ENCODE measurements at regions not wholly inside any gene's neighbourhood (a gene's known extent, or its start where the extent isn't known, plus 50 kb on each side); places are given as distances from the start of the nearest gene placed in this dataset.

DNA sequence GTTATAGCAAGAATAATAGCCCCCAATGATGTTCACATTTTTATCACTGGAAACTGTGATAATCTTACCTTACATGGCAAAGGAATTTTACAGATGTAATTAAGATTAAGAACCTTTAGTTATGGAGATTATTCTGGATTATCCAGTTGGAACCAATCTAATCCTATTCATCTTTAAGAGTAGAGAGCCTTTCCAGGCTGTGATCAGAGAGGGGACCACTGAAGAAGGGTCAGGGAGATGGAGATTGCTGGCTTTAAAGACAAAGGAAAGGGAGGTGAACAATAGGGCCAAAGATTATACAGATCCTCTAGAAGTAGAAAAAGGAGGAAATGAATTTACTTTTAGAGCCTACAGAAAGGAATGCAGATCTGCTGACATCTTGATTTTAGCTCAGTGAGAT is 253.5 kb upstream of the GRIN3A start:
- Histone ChIP-seq H3K27me3 (ENCODE audit: control insufficient read depth, insufficient read depth, low read length) (no peaks in the 10 kb centered on the region), H3K36me3 (ENCODE audit: control insufficient read depth, insufficient read depth, low read length) (no peaks in the 10 kb centered on the region), H3K4me3 (ENCODE audit: low read depth, low read length) (no peak overlapping the region)
- FAIRE-seq (no peak), DNase-seq (ENCODE audit: low read depth) (no peak)
- no peak for TF ChIP-seq CTCF (IDR thresholded peaks at IDR 0.05; ENCODE audit: insufficient read depth, low read length, severe bottlenecking)

DNA sequence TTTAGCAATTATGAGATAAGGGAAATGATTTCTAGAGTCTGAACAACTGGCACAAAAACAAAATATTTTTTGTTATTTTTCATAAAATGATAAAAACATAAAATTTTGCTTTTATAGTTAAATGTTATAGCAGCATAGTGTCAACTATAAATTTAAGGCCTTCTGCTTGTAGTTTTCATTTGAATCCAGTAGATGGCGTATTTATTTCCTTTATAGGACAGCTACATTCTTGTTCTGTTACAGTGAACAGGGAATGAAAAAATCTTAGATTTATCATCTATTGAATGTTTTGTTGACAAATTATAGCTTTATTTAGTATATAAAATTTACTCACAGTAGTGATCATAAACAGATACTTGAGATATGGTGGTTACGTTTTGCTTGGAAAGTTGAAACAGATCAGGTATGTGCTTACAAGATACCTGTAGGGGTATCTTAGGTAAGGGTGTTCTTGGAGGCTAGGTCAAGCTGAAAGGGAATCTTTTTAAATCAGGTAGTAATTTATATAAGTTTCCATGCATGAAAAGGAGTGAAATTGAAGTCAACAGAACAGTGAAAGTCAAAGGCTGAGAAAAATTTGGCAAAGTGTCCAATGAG is 239.3 kb upstream of the GRIN3A start:
- FAIRE-seq, result no peak
- peak; percentile 39 for DNase-seq (ENCODE audit: low read depth)
- TF ChIP-seq CTCF (IDR thresholded peaks at IDR 0.05; ENCODE audit: insufficient read depth, low read length, severe bottlenecking), result peak; percentile 25
- H3K36me3 ChIP-seq (ENCODE audit: control insufficient read depth, insufficient read depth, low read length), result no peaks in the 10 kb centered on the region
- no peak overlapping the region for H3K4me3 ChIP-seq (ENCODE audit: low read depth, low read length)
- no peaks in the 10 kb centered on the region for H3K27me3 ChIP-seq (ENCODE audit: control insufficient read depth, insufficient read depth, low read length)

- no peak for TF ChIP-seq CTCF (IDR thresholded peaks at IDR 0.05; ENCODE audit: insufficient read depth, low read length, severe bottlenecking)
- FAIRE-seq (no peak), DNase-seq (ENCODE audit: low read depth) (no peak)
- no peak overlapping the region for H3K4me3 ChIP-seq (ENCODE audit: low read depth, low read length)
- no peaks in the 10 kb centered on the region for H3K36me3 ChIP-seq (ENCODE audit: control insufficient read depth, insufficient read depth, low read length)
- H3K27me3 ChIP-seq (ENCODE audit: control insufficient read depth, insufficient read depth, low read length), result no peaks in the 10 kb centered on the region
Observed at GRCh38 chr9:101970609-101971008, 232.2 kb upstream of the GRIN3A start.

GRCh38 chr9:101968392-101968791 is 229.9 kb upstream of the GRIN3A start:
- FAIRE-seq, result no peak
- Histone ChIP-seq H3K36me3 (ENCODE audit: control insufficient read depth, insufficient read depth, low read length) (no peaks in the 10 kb centered on the region), H3K4me3 (ENCODE audit: low read depth, low read length) (no peak overlapping the region), H3K27me3 (ENCODE audit: control insufficient read depth, insufficient read depth, low read length) (no peaks in the 10 kb centered on the region)
- TF ChIP-seq CTCF (IDR thresholded peaks at IDR 0.05; ENCODE audit: insufficient read depth, low read length, severe bottlenecking), result no peak
- no peak for DNase-seq (ENCODE audit: low read depth)

DNA sequence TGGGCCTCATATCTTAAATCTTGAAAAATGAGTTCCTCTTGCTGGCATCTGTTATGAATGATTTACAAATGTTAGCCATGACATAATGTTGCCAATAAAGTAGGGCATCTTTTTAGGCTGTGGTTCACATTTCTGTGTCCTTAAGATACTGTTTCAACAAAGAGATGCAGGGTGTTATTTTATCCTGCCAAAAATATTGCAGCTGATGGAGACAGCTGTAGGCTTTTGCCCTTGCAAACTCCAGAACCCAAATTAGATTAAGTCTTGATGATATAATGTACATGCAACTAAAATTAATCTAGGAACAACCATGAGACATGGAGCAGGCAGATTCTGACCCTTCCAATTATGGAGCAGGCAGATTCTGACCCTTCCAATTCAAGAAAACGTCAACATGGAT is 228.2 kb upstream of the GRIN3A start:
- Histone ChIP-seq H3K36me3 (ENCODE audit: control insufficient read depth, insufficient read depth, low read length) (no peaks in the 10 kb centered on the region), H3K4me3 (ENCODE audit: low read depth, low read length) (no peak overlapping the region)
- FAIRE-seq, result no peak

More for the DNA sequence above, 228.2 kb upstream of the GRIN3A start:
- DNase-seq (ENCODE audit: low read depth), result no peak
- TF ChIP-seq CTCF (IDR thresholded peaks at IDR 0.05; ENCODE audit: insufficient read depth, low read length, severe bottlenecking), result no peak
- H3K27me3 ChIP-seq (ENCODE audit: control insufficient read depth, insufficient read depth, low read length), result no peaks in the 10 kb centered on the region
